RWPE1 (cell line): ENCODE measurements at regions not wholly inside any gene's neighbourhood (a gene's known extent, or its start where the extent isn't known, plus 50 kb on each side); places are given as distances from the start of the nearest gene placed in this dataset.

Experiments
- CTCF ChIA-PET: fragments of 350-600 bp; sonication (Branson Sonifier 250); formaldehyde crosslinking; extraction: SDS; loops from one replicate; lab custom pipeline; 2021; lab: Yijun Ruan, JAX
- POLR2A ChIA-PET: fragments of 400-600 bp; formaldehyde crosslinking; extraction: SDS; loops from one replicate; lab custom pipeline; 2020; ENCODE audit warnings: antibody characterized with exemption; ENCODE audit not compliant: low non-redundant PET; lab: Yijun Ruan, JAX
- DNase-seq: peaks from one replicate; pipeline ENCODE4 v3.0.0; 2012; ENCODE audit warnings: low spot score
- H3K27ac ChIP-seq: fragments of 450-650 bp; 2 replicates; pipeline ENCODE4 v1.5.1; 2017
- CTCF ChIP-seq: fragments of 450-650 bp; conservative IDR thresholded peaks from 2 replicates; pipeline ENCODE4 v1.5.1; 2017; ENCODE audit warnings: low read depth, mild to moderate bottlenecking

- no peak for TF ChIP-seq CTCF
- no peak overlapping the region for H3K27ac ChIP-seq
- POLR2A ChIA-PET, result no interaction called here
- CTCF ChIA-PET, result interaction anchor here (0.7 kb wide), 1 partner anchor 31 kb away, joined by 4 read pairs; no protein-coding TSS in a partner anchor
- DNase-seq, result no peak
Measured at GRCh38 chr12:45599196-45599595, 130.3 kb upstream of the ARID2 start.

- no peak for DNase-seq
- CTCF ChIA-PET, result no interaction called here
- no peak for TF ChIP-seq CTCF
- POLR2A ChIA-PET, result no interaction called here
- H3K27ac ChIP-seq, result no peak overlapping the region
Measured at GRCh38 chr12:45601390-45601789, 128.1 kb upstream of the ARID2 start.

GRCh38 chr12:45601888-45602287 is 127.6 kb upstream of the ARID2 start:
- CTCF ChIA-PET, result no interaction called here
- TF ChIP-seq CTCF, result no peak
- POLR2A ChIA-PET, result no interaction called here

GRCh38 chr12:45605624-45606023 is 123.9 kb upstream of the ARID2 start:
- POLR2A ChIA-PET, result no interaction called here
- no peak overlapping the region for H3K27ac ChIP-seq
- CTCF ChIA-PET, result no interaction called here
- no peak for DNase-seq
- TF ChIP-seq CTCF, result no peak

More at GRCh38 chr12:45601888-45602287, 127.6 kb upstream of the ARID2 start:
- no peak overlapping the region for H3K27ac ChIP-seq
- no peak for DNase-seq

GRCh38 chr12:45611061-45611460 is 118.4 kb upstream of the ARID2 start:
- no peak for DNase-seq
- TF ChIP-seq CTCF, result no peak
- no peak overlapping the region for H3K27ac ChIP-seq

GRCh38 chr12:45611495-45611894 is 118.0 kb upstream of the ARID2 start:
- TF ChIP-seq CTCF, result no peak
- H3K27ac ChIP-seq, result no peak overlapping the region
- no peak for DNase-seq
- CTCF ChIA-PET, result no interaction called here
- POLR2A ChIA-PET, result no interaction called here

More at GRCh38 chr12:45611061-45611460, 118.4 kb upstream of the ARID2 start:
- CTCF ChIA-PET, result no interaction called here
- POLR2A ChIA-PET, result no interaction called here
